Astrocyte of the cerebellum (primary cell): ENCODE measurements at regions not wholly inside any gene's neighbourhood (a gene's known extent, or its start where the extent isn't known, plus 50 kb on each side); places are given as distances from the start of the nearest gene placed in this dataset.
"Not testable (repeated sequence)": the region's sequence is repeated elsewhere in the genome, so short reads cannot be mapped to it uniquely, and the experiment has no call there.

Experiments
- DNase-seq: peaks from one replicate; pipeline ENCODE4 v3.0.0-alpha.2; 2011; ENCODE audit warnings: low read depth
- H3K4me3 ChIP-seq: 2 replicates; pipeline ENCODE4 v1.5.1; 2011; ENCODE audit warnings: mild to moderate bottlenecking, low read depth, low read length, moderate library complexity
- CTCF ChIP-seq: IDR thresholded peaks from 2 replicates; pipeline ENCODE4 v1.5.1; 2012; ENCODE audit warnings: low read length, low read depth, moderate library complexity, mild to moderate bottlenecking; ENCODE audit errors: missing control alignments
- in situ Hi-C: cut with HindIII; loops from 2 replicates; pipeline ENCODE4 v1.10.0; 2017; ENCODE audit warnings: low sequenced_read_pairs

- TF ChIP-seq CTCF = no peak
- DNase-seq = no peak
- in situ Hi-C loops = loop anchor here (5.0 kb wide), 1 partner anchor 79 kb away; no protein-coding TSS in a partner anchor
- H3K4me3 ChIP-seq = no peak overlapping the region
These were observed 173.5 kb downstream of the LACC1 start for GRCh38 chr13:44053208-44053607.

- no peak overlapping the region for H3K4me3 ChIP-seq
- in situ Hi-C loops = loop anchor here (5.0 kb wide), 1 partner anchor 78 kb away; no protein-coding TSS in a partner anchor
- TF ChIP-seq CTCF = no peak
- DNase-seq = no peak
These were observed 174.8 kb downstream of the LACC1 start for GRCh38 chr13:44054525-44054924.

GRCh38 chr13:44055681-44056080 lies 176.0 kb downstream of the LACC1 start:
- in situ Hi-C loops, DNase-seq, H3K4me3 ChIP-seq: not testable (repeated sequence)

- TF ChIP-seq CTCF = no peak
- no peak for DNase-seq
- no peak overlapping the region for H3K4me3 ChIP-seq
- in situ Hi-C loops = no loop called here
These were observed 178.4 kb downstream of the LACC1 start for GRCh38 chr13:44058067-44058466.

- in situ Hi-C loops = no loop called here
- no peak overlapping the region for H3K4me3 ChIP-seq
- no peak for TF ChIP-seq CTCF
- no peak for DNase-seq
These were observed 179.0 kb downstream of the LACC1 start for GRCh38 chr13:44058624-44059215.

- no peak for TF ChIP-seq CTCF
- no peak for DNase-seq
- H3K4me3 ChIP-seq = no peak overlapping the region
- in situ Hi-C loops = no loop called here
These were observed 182.2 kb downstream of the LACC1 start for GRCh38 chr13:44061876-44062275.

GRCh38 chr13:44063467-44063866 lies 183.8 kb downstream of the LACC1 start:
- DNase-seq = no peak
- in situ Hi-C loops = no loop called here
- TF ChIP-seq CTCF = no peak
- no peak overlapping the region for H3K4me3 ChIP-seq
